GM19035 (cell line): ENCODE measurements at regions not wholly inside any gene's neighbourhood (a gene's known extent, or its start where the extent isn't known, plus 50 kb on each side); places are given as distances from the start of the nearest gene placed in this dataset.
"Not testable (repeated sequence)": the region's sequence is repeated elsewhere in the genome, so short reads cannot be mapped to it uniquely, and the experiment has no call there.

Experiments used
- ATAC-seq: cut with Tn5 transposase; IDR thresholded peaks from one replicate; pipeline ENCODE4 v1.9.1; 2021; ENCODE audit not compliant: unreplicated experiment

DNA sequence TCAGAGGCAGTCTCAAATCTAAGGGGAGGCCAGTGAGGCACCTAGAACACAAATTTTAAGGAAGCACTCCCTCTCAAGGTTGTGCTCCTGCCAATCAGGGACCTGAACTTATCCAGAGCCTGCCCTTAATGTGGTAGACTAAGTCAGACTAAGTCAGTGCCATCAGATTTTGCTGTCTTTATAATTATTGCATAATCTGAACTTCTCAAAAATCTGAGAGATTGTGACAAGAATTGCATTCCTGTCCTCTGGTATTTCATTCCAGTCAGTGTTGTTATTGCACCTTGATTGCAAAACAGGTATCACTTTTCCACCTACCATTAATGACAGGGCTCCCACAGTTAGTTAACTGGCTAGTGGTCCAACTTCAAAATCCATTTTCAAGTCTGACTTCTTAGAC, 197.1 kb upstream of the HCN1 start:
- no peak for ATAC-seq

DNA sequence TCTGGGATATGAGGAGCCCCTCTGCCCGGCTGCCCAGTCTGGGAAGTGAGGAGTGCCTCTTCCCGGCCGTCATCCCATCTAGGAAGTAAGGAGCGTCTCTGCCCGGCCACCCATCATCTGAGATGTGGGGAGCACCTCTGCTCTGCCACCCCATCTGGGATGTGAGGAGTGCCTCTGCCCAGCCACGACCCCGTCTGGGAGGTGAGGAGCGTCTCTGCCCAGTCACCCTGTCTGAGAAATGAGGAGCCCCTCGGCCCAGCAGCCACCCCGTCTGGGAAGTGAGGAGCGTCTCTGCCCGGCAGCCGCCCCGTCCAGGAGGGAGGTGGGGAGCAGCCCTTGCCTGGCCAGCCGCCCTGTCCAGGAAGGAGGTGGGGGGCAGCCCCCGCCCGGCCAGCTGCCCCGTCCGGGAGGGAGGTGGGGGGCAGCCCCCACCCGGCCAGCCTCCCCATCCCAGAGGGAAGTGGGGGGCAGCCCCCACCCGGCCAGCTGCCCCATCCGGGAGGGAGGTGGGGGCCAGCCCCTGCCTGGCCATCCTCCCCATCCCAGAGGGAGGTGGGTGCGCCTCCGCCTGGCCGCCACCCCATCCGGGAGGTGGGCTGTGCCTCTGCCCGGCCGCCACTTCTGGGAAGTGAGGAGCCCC, 194.4 kb upstream of the HCN1 start:
- ATAC-seq: not testable (repeated sequence)

DNA sequence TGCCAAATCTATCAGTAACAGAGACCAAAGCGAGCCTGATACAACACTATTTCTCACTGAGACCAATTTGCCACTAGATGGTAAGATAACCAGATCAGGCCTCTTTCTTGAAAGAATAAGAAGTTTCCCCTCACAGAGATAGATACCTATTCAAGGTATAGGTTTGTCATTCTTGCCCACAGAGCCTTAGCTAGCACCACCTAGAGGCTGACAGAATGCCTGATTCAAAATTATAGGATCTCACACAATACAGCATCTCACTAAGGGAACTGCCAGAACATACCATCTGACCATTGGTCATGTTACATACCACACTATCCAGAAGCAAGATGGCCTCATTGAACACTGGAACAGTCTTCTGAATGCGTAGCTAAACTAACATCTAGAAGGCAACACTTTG, 166.6 kb upstream of the HCN1 start:
- no peak for ATAC-seq

DNA sequence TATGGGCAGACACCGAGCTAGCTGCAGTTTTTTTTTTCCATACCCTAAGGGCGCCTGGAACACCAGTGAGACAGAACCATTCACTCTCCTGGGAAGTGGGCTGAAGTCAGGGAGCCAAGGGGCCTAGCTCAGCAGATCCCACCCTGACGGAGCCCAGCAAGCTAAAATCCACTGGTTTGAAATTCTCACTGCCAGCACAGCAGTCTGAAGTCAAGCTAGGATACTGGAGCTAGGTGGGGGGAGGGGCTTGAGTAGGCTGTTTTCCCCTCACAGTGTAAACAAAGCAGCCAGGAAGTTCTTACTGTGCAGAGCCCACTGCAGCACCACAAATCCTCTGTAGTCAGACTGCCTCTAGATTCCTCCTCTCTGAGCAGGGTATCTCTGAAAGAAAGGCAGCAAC, 151.7 kb upstream of the HCN1 start:
- ATAC-seq: no peak

DNA sequence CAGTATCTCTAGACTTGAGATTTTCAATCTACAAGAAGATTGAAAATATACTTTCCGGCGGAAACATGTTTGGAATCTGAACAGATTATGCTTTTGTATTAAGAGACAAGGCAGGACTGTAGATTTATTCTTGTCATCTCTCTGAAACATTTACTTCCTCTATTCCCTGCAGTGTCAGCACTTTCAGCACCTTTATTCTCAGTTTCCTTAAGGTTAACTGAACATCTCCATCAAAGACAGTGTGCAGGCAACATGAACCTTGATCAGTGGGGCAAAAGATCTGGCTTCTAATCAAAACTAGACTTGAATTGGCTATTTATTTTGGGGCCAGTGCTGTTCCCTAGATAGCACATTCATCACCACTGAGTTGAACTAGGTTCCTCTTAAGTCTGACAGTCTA, 129.9 kb upstream of the HCN1 start:
- ATAC-seq: no peak

DNA sequence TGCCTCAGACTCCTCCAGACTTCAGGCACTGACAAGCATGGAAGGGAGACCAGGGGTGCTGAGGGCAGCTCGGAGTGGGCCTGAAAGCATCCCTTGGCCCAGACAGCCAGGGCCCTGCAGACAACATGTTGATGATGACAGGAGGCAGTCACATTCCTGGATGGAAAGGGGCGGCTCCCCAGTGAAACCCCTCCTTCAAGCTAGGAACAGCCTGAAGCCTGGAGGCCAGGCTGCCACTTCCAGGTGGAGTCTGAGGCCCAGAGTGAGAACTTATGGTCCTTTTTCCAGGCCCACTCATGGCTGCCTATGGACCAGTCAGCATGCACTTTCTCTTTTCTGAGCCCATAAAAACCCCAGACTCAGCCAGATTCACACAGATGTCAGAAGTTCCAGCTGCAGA, 104.2 kb upstream of the HCN1 start:
- ATAC-seq: no peak

DNA sequence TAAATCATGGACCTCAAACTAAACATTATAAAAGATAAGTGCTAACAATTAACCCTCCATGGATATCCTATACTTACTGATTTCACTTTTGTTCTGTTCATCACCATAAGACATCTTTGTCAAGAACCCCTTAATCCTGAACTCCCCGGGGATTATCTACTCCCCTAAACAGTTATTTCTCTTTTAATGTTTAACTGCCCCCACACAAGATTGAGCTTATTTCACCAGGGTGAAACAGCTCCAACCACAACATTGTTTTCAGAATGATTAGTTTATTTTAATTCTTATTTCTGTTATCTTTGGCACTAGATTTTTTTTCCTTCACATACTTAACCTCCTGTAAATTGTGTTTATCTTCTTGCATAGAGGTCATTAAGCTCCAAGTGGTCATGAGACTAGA, 103.2 kb upstream of the HCN1 start:
- no peak for ATAC-seq

DNA sequence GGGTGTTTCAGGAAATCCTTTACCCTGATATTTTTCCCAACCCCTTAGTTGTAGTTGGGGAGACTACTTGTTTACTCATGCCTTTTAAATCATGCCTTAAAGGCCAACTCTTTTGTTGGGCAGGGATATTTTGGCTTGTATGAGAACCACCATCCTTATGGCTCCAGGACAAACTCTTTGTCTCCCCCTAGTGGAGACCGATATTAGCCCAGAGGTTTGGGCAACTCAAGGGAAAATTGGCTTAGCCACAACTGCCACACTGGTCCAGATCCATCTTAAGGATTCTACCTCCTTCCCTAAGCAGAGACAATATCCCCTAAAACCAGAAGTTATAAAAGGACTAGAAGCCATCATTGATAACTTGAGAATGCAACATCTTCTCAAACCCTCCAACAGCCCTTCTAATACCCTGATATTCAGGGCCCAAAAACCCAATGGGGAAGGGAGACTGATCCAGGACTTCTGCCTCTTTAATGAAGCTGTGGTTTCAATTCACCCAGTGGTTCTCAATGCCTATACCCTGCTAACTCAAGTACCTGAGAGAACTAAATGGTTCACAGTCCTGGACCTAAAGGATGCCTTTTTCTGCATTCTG, 100.9 kb upstream of the HCN1 start:
- ATAC-seq: no peak

DNA sequence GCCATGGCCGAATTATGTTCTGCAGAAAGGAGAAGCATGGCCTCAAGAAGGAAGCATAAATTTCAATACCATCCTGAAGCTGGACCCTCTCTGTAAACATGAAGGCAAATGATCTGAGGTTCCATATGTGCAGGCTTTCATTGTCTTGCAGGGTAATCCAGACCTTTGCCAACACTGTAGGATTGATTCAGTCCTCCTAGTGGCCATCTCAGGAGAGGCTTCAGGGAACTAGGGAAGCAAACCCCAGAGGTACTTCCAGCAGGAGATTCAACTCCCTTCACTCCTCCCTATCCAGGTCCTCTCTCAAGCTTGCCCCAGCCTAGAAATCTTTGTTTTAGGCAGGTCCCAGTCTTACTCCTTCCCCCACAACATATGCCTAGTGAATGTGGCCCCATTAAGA, 99.3 kb upstream of the HCN1 start:
- ATAC-seq: no peak

DNA sequence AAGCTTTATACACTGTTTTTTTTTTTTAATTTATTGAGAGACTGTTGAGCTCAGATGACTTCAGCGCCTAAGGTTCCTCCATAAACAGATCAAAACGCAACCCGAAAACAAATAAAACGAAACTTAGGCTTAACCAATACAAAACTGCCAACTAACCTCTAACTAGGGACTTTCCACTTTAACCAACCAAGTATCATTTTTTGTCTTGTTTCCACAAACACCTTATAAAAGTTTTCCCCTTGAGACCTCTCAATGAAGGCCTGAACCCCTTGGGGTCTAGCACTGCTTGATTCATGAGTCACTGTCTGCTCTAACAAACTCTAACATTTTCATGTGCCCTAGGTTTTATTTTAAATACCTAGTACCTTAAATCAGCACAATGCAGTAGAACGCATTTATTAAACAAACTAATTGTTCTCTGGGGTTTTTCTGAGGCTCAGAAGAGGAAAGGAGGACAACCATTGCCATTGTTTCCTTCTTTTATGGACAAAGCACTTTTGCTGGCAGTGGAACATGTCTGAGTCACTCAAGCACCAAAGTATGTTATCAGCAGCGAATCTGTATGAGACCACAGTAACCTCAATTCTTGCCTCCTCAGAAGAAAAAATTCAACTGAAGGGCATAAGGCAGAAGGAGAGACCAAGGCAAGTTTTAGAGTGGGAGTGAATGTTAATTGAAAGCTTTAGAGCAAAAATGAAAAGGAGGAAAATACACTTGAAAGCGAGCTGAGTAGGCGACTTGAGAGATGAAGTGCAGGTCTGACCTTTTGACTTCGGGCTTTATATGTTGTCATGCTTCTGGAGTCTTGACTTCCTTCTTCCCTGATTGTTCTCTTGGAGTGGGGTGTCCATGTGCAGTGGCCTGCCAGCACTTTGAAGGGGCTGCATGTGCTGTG, 97.7 kb upstream of the HCN1 start:
- ATAC-seq: peak; percentile 87

DNA sequence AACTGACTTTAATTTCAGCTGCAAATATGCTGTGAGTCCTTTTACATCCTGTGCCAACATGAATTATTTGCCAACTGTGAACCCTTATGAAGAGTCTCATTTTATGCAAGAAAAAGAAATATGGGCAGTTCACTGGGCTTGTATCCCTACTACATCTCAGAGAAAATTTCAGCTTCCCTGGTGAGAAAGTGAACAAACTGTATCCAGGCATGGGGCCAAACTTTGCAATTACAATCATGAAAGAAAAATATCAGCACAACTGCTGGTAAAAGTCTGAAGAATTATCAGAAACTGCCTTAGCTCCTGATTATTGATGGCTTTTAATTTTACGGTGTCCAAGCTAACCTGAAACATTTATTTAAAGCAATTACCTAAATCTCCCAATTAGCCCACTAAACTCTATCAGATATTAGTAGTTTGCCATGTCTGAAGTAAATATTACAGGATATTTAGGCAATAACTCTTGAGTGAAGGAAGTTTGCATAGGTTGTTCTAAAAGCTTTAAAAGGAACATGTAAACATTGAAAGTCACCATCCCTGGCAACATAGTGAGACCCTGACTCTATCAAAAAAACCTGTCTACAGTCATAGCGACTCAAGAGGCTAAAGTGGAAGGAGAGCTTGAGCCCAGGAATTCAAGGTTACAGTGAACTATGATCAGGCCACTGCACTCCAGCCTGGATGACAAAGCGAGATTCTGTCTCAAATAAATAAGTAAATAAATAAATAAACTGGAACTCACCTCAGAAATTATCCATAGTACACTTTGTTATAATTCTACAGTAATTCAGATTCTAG, 83.9 kb upstream of the HCN1 start:
- ATAC-seq: no peak

DNA sequence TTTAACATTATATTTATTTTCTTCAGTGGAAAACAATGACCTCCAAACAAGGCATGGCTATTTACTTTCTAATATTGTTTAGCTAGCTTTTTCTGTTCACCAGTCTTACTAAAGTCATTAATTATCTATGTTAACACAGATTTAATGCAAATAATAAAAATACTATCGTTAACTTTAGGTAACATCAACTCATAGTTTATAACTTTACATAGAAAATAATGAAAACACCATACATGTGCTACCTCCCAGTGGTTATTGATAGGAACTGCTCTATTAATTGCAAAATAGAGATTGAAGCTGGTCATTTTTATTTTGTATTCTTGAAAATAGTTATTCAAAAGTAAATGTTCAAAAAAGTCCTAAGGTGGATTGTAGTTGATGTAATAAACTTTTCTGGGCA, 78.3 kb upstream of the HCN1 start:
- ATAC-seq: no peak

DNA sequence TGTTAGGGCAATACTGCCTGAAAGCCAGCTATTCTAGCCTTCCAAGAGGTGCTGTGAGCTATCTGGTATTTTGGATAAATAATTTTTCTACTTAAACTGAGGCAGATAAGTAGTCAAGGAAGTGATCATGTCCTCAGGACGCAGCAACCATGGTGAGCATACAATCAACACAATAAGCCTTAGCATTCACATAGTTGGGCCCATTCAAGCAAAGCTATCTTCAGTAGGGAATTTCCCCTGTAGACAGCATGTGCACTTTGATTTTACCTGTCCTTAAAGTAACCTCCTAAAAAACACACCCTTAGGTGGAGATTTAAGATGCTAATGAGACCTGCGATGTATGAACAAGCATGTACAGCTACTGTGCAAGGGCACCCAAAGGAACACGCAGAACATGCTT, 76.2 kb upstream of the HCN1 start:
- ATAC-seq: no peak

DNA sequence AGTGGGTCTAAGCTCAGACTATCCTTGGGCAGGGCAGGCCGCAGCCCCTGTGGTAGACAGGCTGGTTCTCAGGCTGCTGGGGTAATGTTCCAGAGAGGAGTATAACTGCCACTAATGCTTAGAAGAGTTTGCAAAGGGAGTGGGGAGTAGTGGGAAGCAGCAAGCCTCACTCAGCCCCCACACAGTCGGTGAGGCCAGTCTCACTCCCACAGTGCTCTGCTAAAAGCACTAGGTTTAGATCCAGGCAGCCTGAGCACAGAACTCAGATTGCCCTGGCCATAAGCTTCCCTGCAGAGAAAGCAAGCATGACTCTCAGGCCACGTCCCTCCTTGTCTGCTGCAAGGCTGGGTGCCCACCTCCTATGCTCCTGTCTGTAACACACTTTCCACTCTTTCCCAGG, 69.4 kb upstream of the HCN1 start:
- ATAC-seq: no peak

DNA sequence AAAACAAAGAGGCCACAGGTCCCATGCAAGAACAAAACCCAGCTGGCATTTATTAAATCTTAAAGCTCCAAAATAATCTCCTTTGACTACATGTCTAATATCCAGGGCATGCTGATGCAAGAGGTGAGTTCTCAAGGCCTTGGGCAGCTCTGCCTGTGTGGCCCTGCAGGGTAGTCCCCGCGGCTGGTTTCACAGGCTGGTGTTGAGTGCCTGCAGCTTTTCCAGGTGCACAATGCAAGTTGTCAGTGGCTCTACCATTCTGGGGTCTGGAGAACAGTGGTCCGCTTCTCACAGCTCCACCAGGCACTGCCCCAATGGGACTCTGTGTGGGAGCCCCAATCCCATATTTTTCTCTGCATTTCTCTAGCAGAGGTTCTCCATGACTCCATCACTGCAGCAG, 54.4 kb upstream of the HCN1 start:
- no peak for ATAC-seq

DNA sequence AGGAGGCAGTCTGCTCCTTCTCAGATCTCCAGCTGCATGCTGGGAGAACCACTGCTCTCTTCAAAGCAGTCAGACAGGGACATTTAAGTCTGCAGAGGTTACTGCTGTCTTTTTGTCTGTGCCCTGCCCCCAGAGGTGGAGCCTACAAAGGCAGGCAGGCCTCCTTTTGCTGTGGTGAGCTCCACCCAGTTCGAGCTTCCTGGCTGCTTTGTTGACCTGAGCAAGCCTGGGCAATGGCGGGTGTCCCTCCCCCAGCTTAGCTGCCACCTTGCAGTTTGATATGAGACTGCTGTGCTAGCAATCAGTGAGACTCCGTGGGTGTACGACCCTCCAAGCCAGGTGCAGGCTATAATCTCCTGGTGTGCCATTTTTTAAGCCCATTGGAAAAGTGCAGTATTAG, 52.3 kb upstream of the HCN1 start:
- ATAC-seq: not testable (repeated sequence)
